Stimulated activated naive CD8-positive, alpha-beta T cell treated with anti-CD3 and anti-CD28 coated beads, Interleukin-15, Interleukin-2, amounts not matched to agents 100 ng/mL and 50 ng/mL, for 24 hours (primary cell): ENCODE measurements at regions not wholly inside any gene's neighbourhood (a gene's known extent, or its start where the extent isn't known, plus 50 kb on each side); places are given as distances from the start of the nearest gene placed in this dataset.

Experiments used
- H3K27ac Mint-ChIP-seq: one replicate; pipeline ENCODE4 v1.8.0; 2021; ENCODE audit warnings: mild to moderate bottlenecking, mixed read lengths
- H3K27me3 Mint-ChIP-seq: one replicate; pipeline ENCODE4 v1.8.0; 2021; ENCODE audit warnings: mixed read lengths
- H3K36me3 Mint-ChIP-seq: one replicate; pipeline ENCODE4 v1.8.0; 2021; ENCODE audit warnings: low read depth, mixed read lengths
- H3K4me1 Mint-ChIP-seq: one replicate; pipeline ENCODE4 v1.8.0; 2021; ENCODE audit warnings: low read depth, mixed read lengths
- H3K4me3 Mint-ChIP-seq: one replicate; pipeline ENCODE4 v1.8.0; 2021; ENCODE audit warnings: mild to moderate bottlenecking, mixed read lengths
- H3K9me3 Mint-ChIP-seq: one replicate; pipeline ENCODE4 v1.8.0; 2021; ENCODE audit warnings: mixed read lengths

- Mint-ChIP-seq H3K27ac (no peak overlapping the region), H3K36me3 (no peaks in the 10 kb centered on the region), H3K27me3 (no peaks in the 10 kb centered on the region), H3K9me3 (no peaks in the 10 kb centered on the region), H3K4me3 (no peak overlapping the region), H3K4me1 (no peaks in the 10 kb centered on the region)
Measured at GRCh38 chr16:65863236-65863635, 503.3 kb upstream of the CDH5 start.

- Mint-ChIP-seq H3K9me3 (no peaks in the 10 kb centered on the region), H3K4me1 (no peaks in the 10 kb centered on the region), H3K27ac (no peak overlapping the region), H3K36me3 (no peaks in the 10 kb centered on the region), H3K4me3 (no peak overlapping the region), H3K27me3 (no peaks in the 10 kb centered on the region)
Measured at GRCh38 chr16:65861131-65861731, 505.3 kb upstream of the CDH5 start.

GRCh38 chr16:65855171-65856145 lies 511.0 kb upstream of the CDH5 start:
- H3K4me3 Mint-ChIP-seq, result no peak overlapping the region
- H3K27me3 Mint-ChIP-seq, result no peaks in the 10 kb centered on the region
- no peaks in the 10 kb centered on the region for H3K36me3 Mint-ChIP-seq
- H3K9me3 Mint-ChIP-seq, result no peaks in the 10 kb centered on the region
- H3K4me1 Mint-ChIP-seq, result no peaks in the 10 kb centered on the region
- no peak overlapping the region for H3K27ac Mint-ChIP-seq

GRCh38 chr16:65846210-65846602 lies 520.3 kb upstream of the CDH5 start:
- H3K4me3 Mint-ChIP-seq, result no peak overlapping the region
- no peaks in the 10 kb centered on the region for H3K36me3 Mint-ChIP-seq
- H3K4me1 Mint-ChIP-seq, result no peaks in the 10 kb centered on the region
- H3K27me3 Mint-ChIP-seq, result peaks cover 3% of the 10 kb centered on the region
- H3K9me3 Mint-ChIP-seq, result peaks cover 4% of the 10 kb centered on the region
- no peak overlapping the region for H3K27ac Mint-ChIP-seq

- no peak overlapping the region for H3K27ac Mint-ChIP-seq
- no peaks in the 10 kb centered on the region for H3K36me3 Mint-ChIP-seq
- no peaks in the 10 kb centered on the region for H3K4me1 Mint-ChIP-seq
- peaks cover 4% of the 10 kb centered on the region for H3K9me3 Mint-ChIP-seq
- no peak overlapping the region for H3K4me3 Mint-ChIP-seq
- H3K27me3 Mint-ChIP-seq, result peaks cover 3% of the 10 kb centered on the region
Measured at GRCh38 chr16:65845466-65846209, 520.9 kb upstream of the CDH5 start.

GRCh38 chr16:65843941-65844340 lies 522.5 kb upstream of the CDH5 start:
- Mint-ChIP-seq H3K27ac (no peak overlapping the region), H3K36me3 (no peaks in the 10 kb centered on the region), H3K27me3 (peaks cover 3% of the 10 kb centered on the region), H3K4me3 (no peak overlapping the region), H3K9me3 (peaks cover 4% of the 10 kb centered on the region), H3K4me1 (no peaks in the 10 kb centered on the region)

- no peaks in the 10 kb centered on the region for H3K36me3 Mint-ChIP-seq
Measured at GRCh38 chr16:65842067-65842466, 524.4 kb upstream of the CDH5 start.

GRCh38 chr16:65838001-65838400 lies 528.5 kb upstream of the CDH5 start:
- Mint-ChIP-seq H3K27ac (no peak overlapping the region), H3K4me3 (no peak overlapping the region), H3K9me3 (peaks cover 2% of the 10 kb centered on the region), H3K4me1 (no peaks in the 10 kb centered on the region), H3K36me3 (no peaks in the 10 kb centered on the region), H3K27me3 (peaks cover 3% of the 10 kb centered on the region)

More at GRCh38 chr16:65842067-65842466, 524.4 kb upstream of the CDH5 start:
- Mint-ChIP-seq H3K9me3 (peaks cover 4% of the 10 kb centered on the region), H3K27ac (no peak overlapping the region), H3K27me3 (peaks cover 3% of the 10 kb centered on the region), H3K4me3 (no peak overlapping the region), H3K4me1 (no peaks in the 10 kb centered on the region)

GRCh38 chr16:65837464-65837863 lies 529.0 kb upstream of the CDH5 start:
- Mint-ChIP-seq H3K4me3 (no peak overlapping the region), H3K27me3 (peaks cover 3% of the 10 kb centered on the region), H3K9me3 (no peaks in the 10 kb centered on the region), H3K4me1 (no peaks in the 10 kb centered on the region), H3K36me3 (no peaks in the 10 kb centered on the region), H3K27ac (no peak overlapping the region)

- Mint-ChIP-seq H3K27ac (no peak overlapping the region), H3K4me1 (no peaks in the 10 kb centered on the region), H3K9me3 (no peaks in the 10 kb centered on the region), H3K27me3 (no peaks in the 10 kb centered on the region), H3K36me3 (no peaks in the 10 kb centered on the region), H3K4me3 (no peak overlapping the region)
Measured at GRCh38 chr16:65834688-65835087, 531.8 kb upstream of the CDH5 start.

- no peaks in the 10 kb centered on the region for H3K27me3 Mint-ChIP-seq
- H3K9me3 Mint-ChIP-seq, result no peaks in the 10 kb centered on the region
- no peak overlapping the region for H3K4me3 Mint-ChIP-seq
- no peak overlapping the region for H3K27ac Mint-ChIP-seq
- no peaks in the 10 kb centered on the region for H3K36me3 Mint-ChIP-seq
- no peaks in the 10 kb centered on the region for H3K4me1 Mint-ChIP-seq
Measured at GRCh38 chr16:65833171-65833871, 533.2 kb upstream of the CDH5 start.

GRCh38 chr16:65832679-65833078 lies 533.8 kb upstream of the CDH5 start:
- H3K27me3 Mint-ChIP-seq, result peaks cover 4% of the 10 kb centered on the region
- H3K4me1 Mint-ChIP-seq, result no peaks in the 10 kb centered on the region
- H3K9me3 Mint-ChIP-seq, result no peaks in the 10 kb centered on the region
- no peak overlapping the region for H3K27ac Mint-ChIP-seq
- no peaks in the 10 kb centered on the region for H3K36me3 Mint-ChIP-seq
- no peak overlapping the region for H3K4me3 Mint-ChIP-seq

GRCh38 chr16:65831903-65832666 lies 534.4 kb upstream of the CDH5 start:
- Mint-ChIP-seq H3K27me3 (peaks cover 4% of the 10 kb centered on the region), H3K4me3 (no peak overlapping the region), H3K4me1 (no peaks in the 10 kb centered on the region), H3K36me3 (no peaks in the 10 kb centered on the region), H3K9me3 (no peaks in the 10 kb centered on the region), H3K27ac (no peak overlapping the region)

GRCh38 chr16:65829076-65829475 lies 537.4 kb upstream of the CDH5 start:
- H3K4me3 Mint-ChIP-seq, result no peak overlapping the region
- peaks cover 4% of the 10 kb centered on the region for H3K27me3 Mint-ChIP-seq

More at GRCh38 chr16:65829076-65829475, 537.4 kb upstream of the CDH5 start:
- Mint-ChIP-seq H3K4me1 (no peaks in the 10 kb centered on the region), H3K36me3 (no peaks in the 10 kb centered on the region), H3K9me3 (no peaks in the 10 kb centered on the region), H3K27ac (no peak overlapping the region)
